ENCODE measurements at regions not wholly inside any gene's neighbourhood (a gene's known extent, or its start where the extent isn't known, plus 50 kb on each side); places are given as distances from the start of the nearest gene placed in this dataset.

- no peak for TF ChIP-seq CTCF (optimal IDR thresholded peaks at IDR 0.05 in 1 of 3, IDR thresholded peaks at IDR 0.05 in 1 of 3, conservative IDR thresholded peaks at IDR 0.05 in 1 of 3; ENCODE audit: extremely low read depth in 1 of 3, insufficient read depth in 2 of 3, low read length in 3 of 3)
- TF ChIP-seq EZH2 (IDR thresholded peaks at IDR 0.05; ENCODE audit: low read length), result no peak
Measured at GRCh38 chr5:39772307-39772706, 347.5 kb upstream of the DAB2 start.
